Suprapubic skin (tissue), 3 donors: ENCODE measurements at regions not wholly inside any gene's neighbourhood (a gene's known extent, or its start where the extent isn't known, plus 50 kb on each side); places are given as distances from the start of the nearest gene placed in this dataset.

Experiments
- CTCF ChIP-seq, 2 donors: fragments of 200-600 bp in 1 of 2; fragments of 450-650 bp in 1 of 2; sonication (generic) in 1 of 2; IDR thresholded peaks; one replicate each; pipeline ENCODE4 v1.5.1; 2016 to 2019; ENCODE audit warnings: antibody characterized with exemption in 2 of 2, mild to moderate bottlenecking in 1 of 2, moderate library complexity in 1 of 2
- EP300 ChIP-seq: sonication (generic); formaldehyde crosslinking; IDR thresholded peaks from one replicate; pipeline ENCODE4 v1.6.1; 2017; ENCODE audit warnings: antibody characterized with exemption

- TF ChIP-seq CTCF (IDR thresholded peaks at IDR 0.05) = no peak
- no peak for TF ChIP-seq EP300
Observed at GRCh38 chr17:63358111-63358839, 87.8 kb downstream of the CYB561 start.
